ENCODE measurements at regions not wholly inside any gene's neighbourhood (a gene's known extent, or its start where the extent isn't known, plus 50 kb on each side); places are given as distances from the start of the nearest gene placed in this dataset.

- TF ChIP-seq CTCF (conservative IDR thresholded peaks at IDR 0.05; ENCODE audit: low read length), result no peak
- no peak for TF ChIP-seq EZH2phosphoT487 (IDR thresholded peaks at IDR 0.05; ENCODE audit: borderline replicate concordance, low read depth, low read length)
Measured at GRCh38 chr6:44628347-44628746, 240.8 kb downstream of the CDC5L start.
